GM21576 (cell line): ENCODE measurements at regions not wholly inside any gene's neighbourhood (a gene's known extent, or its start where the extent isn't known, plus 50 kb on each side); places are given as distances from the start of the nearest gene placed in this dataset.

Experiments
- ATAC-seq: cut with Tn5 transposase; IDR thresholded peaks from one replicate; pipeline ENCODE4 v1.9.1; 2021; ENCODE audit warnings: mild to moderate bottlenecking, moderate library complexity; ENCODE audit not compliant: unreplicated experiment

DNA sequence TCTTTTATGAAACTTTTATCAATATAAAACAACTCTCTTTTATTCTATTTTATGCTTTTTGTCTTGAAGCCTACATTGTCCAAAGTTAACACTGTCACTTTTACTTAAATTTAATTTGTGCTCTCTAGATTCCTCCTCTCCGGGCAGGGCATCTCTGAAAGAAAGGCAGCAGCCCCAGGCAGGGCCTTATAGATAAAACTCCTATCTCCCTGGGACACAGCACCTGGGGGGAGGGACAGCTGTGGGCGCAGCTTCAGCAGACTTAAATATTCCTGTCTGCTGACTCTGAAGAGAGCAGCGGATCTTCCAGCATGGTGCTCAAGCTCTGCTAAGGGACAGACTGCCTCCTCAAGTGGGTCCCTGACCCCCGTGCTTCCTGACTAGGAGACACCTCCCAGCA is 447.7 kb upstream of the FANCL start:
- ATAC-seq: no peak

- peak; percentile 44 for ATAC-seq
Observed at GRCh38 chr2:58686776-58687175, 445.7 kb upstream of the FANCL start.

DNA sequence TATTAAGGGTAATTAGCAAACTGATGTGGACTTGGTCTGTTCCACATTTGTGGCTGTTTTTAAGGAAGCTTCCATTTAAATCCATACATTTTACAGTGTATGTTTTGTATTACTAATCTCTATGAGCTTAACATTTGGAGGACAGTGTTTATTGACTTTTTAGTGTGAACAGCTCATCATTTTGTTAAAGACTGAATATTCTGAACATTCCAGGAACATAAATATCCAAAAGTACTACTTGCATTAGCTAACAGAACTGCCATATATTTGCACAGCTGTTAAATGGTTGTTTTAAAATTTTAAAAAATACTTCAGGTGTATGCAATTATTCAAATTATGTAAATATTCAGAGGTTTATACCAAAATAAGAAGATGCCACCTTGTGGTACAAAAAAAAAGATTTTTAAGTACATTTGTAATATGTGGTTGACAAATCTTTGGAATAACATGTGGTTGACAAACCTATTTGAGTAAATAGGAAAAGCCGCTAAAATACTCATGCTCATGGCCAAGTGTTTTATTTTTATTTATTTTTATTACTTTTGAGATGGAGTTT is 439.7 kb upstream of the FANCL start:
- ATAC-seq: no peak

- no peak for ATAC-seq
Observed at GRCh38 chr2:58677748-58678147, 436.6 kb upstream of the FANCL start.

DNA sequence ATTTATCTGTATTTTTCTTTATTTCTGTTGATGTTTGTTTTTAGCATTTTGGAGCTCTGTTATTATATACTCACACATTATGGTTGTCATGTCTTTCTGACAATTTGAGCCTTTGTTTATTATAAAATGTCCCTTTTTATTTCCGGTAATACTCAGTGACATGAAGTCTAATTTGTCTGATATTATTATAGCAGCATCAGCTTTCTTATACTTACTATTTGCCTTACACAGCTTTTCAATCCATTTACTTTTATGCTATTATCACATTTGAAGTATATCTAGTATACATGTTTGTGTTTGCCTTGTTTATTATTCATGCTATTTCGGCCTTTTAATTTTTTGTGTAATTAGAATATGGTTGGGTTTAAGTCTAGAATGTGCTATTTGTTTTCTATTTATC is 430.6 kb upstream of the FANCL start:
- ATAC-seq: no peak

DNA sequence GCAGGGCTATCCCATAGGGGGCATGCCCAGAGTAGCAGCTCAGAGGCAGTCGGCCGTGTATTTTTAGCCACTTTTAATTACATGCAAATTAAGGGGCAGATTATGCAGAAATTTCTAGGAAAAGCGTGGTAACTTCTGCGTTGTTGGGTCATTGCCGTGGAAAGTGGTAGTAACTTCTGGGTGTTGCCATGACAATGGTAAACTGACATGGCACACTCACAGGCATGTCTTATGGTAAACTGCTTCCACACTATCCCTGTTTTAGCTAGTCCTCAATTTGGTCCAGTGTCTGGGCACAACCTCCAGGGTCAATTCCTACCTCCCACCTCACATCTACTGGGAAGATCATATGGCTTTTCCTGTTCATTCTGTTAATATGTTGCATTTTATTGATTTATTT is 428.9 kb upstream of the FANCL start:
- ATAC-seq: no peak

- ATAC-seq: no peak
Observed at GRCh38 chr2:58667137-58667774, 426.1 kb upstream of the FANCL start.

- ATAC-seq: no peak
Observed at GRCh38 chr2:58666323-58666970, 425.3 kb upstream of the FANCL start.

GRCh38 chr2:58665154-58665553 is 424.0 kb upstream of the FANCL start:
- no peak for ATAC-seq

DNA sequence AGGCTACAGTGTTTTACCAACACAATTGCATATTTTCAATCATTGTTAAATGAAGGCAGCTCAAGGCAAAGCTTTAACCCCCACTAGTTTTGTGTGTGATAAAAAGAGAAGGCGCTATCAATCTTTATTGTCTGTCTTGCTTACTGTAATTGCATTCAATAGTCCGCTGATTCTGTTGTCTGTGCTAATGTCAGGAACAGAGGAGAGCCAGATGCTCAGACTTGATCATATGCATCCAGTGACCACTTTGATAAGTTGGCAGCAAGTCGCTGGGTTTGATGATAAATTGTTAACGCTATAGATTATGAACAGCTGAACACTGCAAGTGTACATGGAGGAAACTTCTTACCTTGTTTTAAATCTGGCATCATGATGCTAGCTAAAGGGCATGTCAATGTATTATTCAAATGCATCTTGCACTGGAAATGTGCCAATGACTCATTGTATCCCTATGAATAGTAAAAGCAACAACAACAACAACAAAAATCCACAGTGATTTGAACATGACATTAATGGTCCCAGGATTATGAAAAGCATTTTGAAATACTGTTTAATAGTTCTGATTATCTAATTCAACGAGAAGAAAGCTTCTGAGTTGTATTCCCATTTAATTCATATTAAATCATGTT is 423.5 kb upstream of the FANCL start:
- ATAC-seq: no peak

- no peak for ATAC-seq
Observed at GRCh38 chr2:58660046-58660445, 418.9 kb upstream of the FANCL start.

- ATAC-seq: no peak
Observed at GRCh38 chr2:58655152-58655551, 414.0 kb upstream of the FANCL start.

DNA sequence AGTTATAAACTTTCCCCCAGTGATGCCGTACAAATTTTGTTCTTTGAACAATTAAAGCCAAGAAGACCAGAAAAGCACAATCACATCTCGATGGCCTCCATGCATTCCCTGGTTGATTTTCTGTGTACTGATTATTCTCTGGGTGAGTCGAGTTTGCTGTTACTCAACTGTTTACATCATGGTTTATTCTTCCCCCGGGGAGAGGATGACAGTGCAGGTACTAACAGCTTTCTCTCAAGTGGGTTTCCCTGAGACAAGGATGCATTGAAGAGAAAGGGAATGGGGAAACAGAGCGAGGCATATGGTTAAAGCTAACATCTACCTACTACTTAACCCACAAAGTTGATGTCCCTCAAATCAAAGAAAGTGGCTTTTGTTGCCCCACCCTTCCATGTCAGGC is 410.8 kb upstream of the FANCL start:
- ATAC-seq: no peak

DNA sequence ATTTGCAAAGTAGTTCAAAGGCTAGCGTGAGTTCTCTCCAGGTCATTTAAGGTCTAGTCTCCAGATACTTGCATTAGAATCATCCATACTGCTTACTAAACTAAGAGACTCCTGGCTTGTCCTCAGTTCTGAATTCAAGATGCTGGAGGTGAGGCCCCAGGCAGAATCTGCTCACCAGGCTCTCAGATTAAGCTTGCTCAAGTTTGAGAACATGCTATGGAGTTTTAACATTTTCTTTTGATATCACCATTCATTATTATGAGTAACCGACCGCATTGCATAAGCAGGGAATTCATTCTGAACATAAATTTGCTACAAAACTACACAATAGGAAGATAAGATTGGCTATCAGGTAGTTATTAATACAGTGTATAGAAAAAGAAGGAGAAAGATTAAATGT is 409.7 kb upstream of the FANCL start:
- no peak for ATAC-seq

GRCh38 chr2:58649756-58650155 is 408.6 kb upstream of the FANCL start:
- ATAC-seq: no peak

DNA sequence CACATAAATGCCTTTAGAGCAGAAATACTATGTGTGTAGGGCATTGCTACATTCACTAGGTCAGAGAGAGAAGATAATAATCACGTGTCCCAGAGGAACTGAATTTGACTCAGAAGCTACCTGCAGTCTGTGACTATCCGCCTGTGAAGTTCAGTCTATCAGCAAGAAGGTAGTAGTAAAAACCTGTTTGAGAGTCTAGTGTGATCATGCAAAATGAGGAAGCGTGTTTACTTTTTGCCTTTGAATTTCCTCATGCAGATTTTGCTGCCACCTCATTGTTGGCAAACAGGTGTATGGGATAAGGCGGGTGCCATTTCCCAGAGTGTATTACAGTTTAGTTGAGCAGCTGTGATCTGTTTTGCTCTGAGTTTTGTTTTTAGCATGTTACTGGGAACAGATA is 403.9 kb upstream of the FANCL start:
- no peak for ATAC-seq

- ATAC-seq: no peak
Observed at GRCh38 chr2:58644451-58644850, 403.3 kb upstream of the FANCL start.

DNA sequence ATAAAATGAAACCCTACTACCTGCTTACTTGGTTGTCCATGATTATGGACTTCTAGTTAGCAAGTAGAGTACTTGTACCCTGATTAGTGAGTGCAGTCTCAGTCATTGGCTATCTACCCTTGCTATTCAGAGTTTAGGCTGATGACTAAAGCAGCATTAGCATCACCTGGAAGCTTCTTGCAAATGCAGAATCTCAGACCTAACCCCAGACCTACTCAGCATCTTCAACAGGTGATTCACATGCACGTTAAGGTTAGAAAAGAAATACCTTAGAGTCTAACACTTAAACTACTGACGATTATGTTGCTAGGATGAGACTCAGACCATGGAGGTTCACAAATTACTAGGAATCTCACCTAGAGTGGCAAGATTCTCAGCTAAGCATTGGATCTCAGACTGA is 399.9 kb upstream of the FANCL start:
- ATAC-seq: no peak

- ATAC-seq: no peak
Observed at GRCh38 chr2:58640042-58640441, 398.9 kb upstream of the FANCL start.

DNA sequence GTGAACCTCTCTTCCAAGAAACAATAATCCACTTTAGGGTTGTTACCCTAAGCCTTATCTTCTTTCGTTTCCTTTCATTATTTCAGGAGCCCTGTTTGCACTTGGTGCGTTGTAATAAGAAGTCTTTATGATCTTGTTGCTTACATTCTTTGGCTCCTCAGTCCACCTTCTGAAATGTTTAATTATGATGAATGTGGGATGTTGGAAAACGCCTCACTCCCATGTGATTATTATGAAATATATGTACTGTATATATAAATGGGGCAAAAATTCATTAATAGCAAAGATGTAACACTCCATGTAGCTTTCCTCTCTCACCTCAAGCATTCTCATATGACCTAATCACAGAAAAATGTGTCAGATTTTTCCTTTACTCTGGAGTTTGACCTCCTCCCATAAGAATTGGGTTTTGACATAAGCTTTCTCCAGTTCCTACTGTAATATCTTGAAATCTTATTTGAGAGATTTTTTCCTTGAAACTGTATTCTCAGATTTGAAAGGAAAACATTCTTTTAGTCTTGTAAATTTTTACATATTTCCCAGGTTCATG is 397.2 kb upstream of the FANCL start:
- ATAC-seq: no peak

- ATAC-seq: no peak
Observed at GRCh38 chr2:58636872-58637271, 395.7 kb upstream of the FANCL start.

- no peak for ATAC-seq
Observed at GRCh38 chr2:58635801-58636375, 394.8 kb upstream of the FANCL start.
